CD4-positive, alpha-beta T cell treated with Interleukin-2 at 100 ng/mL for 4 hours (primary cell): ENCODE measurements at regions not wholly inside any gene's neighbourhood (a gene's known extent, or its start where the extent isn't known, plus 50 kb on each side); places are given as distances from the start of the nearest gene placed in this dataset.

ENCODE experiments used
- DNase-seq: peaks from one replicate; pipeline ENCODE4 v3.0.0-alpha.2; 2020; ENCODE audit warnings: low spot score

- DNase-seq = no peak
Observed at GRCh38 chr1:22264464-22265341, 121.8 kb upstream of the WNT4 start.

- no peak for DNase-seq
Observed at GRCh38 chr1:22266141-22266540, 123.2 kb upstream of the WNT4 start.

GRCh38 chr1:22267413-22268175, 124.7 kb upstream of the WNT4 start:
- DNase-seq = no peak

GRCh38 chr1:22268327-22268726, 125.4 kb upstream of the WNT4 start:
- no peak for DNase-seq

- no peak for DNase-seq
Observed at GRCh38 chr1:22271847-22272801, 129.2 kb upstream of the WNT4 start.

- no peak for DNase-seq
Observed at GRCh38 chr1:22273686-22274681, 131.1 kb upstream of the WNT4 start.

GRCh38 chr1:22275167-22275566, 132.3 kb upstream of the WNT4 start:
- no peak for DNase-seq

- DNase-seq = peak; percentile 4
Observed at GRCh38 chr1:22275626-22276395, 132.9 kb upstream of the WNT4 start.

GRCh38 chr1:22276396-22276748, 133.5 kb upstream of the WNT4 start:
- DNase-seq = no peak

- DNase-seq = no peak
Observed at GRCh38 chr1:22277662-22278061, 134.8 kb upstream of the WNT4 start.

- DNase-seq = no peak
Observed at GRCh38 chr1:22279735-22280134, 136.8 kb upstream of the WNT4 start.

GRCh38 chr1:22280526-22280925, 137.6 kb upstream of the WNT4 start:
- DNase-seq = no peak

GRCh38 chr1:22281521-22282363, 138.8 kb upstream of the WNT4 start:
- DNase-seq = no peak

- no peak for DNase-seq
Observed at GRCh38 chr1:22282364-22282995, 139.6 kb upstream of the WNT4 start.

- no peak for DNase-seq
Observed at GRCh38 chr1:22283596-22283995, 140.7 kb upstream of the WNT4 start.

GRCh38 chr1:22284236-22284635, 141.3 kb upstream of the WNT4 start:
- no peak for DNase-seq

- no peak for DNase-seq
Observed at GRCh38 chr1:22284906-22285548, 142.1 kb upstream of the WNT4 start.
